GM23338 (cell line): ENCODE measurements at regions not wholly inside any gene's neighbourhood (a gene's known extent, or its start where the extent isn't known, plus 50 kb on each side); places are given as distances from the start of the nearest gene placed in this dataset.

Experiments
- ATAC-seq: fragments of 200-7000 bp; cut with Tn5 transposase; 3 replicates; pipeline ENCODE4 v1.9.1; 2020
- DNase-seq: peaks from one replicate; pipeline ENCODE4 v3.0.0-alpha.2; 2015; ENCODE audit warnings: low spot score
- H2AFZ ChIP-seq: fragments of 200-600 bp; sonication (generic); 2 replicates; pipeline ENCODE4 v1.8.0; 2016; ENCODE audit warnings: antibody characterized with exemption, mild to moderate bottlenecking, moderate library complexity
- H3F3A ChIP-seq: fragments of 200-600 bp; sonication (generic); replicated peaks from 2 replicates; pipeline ENCODE4 v1.8.0; 2017; ENCODE audit warnings: antibody characterized with exemption, mixed run types, low read depth
- H3K27ac ChIP-seq: fragments of 200-600 bp; sonication (generic); 2 replicates; pipeline ENCODE4 v1.6.1; 2016; ENCODE audit warnings: low read depth
- H3K27me3 ChIP-seq: fragments of 200-600 bp; sonication (generic); 2 replicates; pipeline ENCODE4 v1.8.0; 2016; ENCODE audit warnings: mild to moderate bottlenecking, mixed run types, moderate library complexity; ENCODE audit not compliant: insufficient read depth
- H3K36me3 ChIP-seq: fragments of 200-600 bp; sonication (generic); 2 replicates; pipeline ENCODE4 v1.8.0; 2016; ENCODE audit warnings: mild to moderate bottlenecking; ENCODE audit not compliant: insufficient read depth
- H3K4me1 ChIP-seq: fragments of 200-600 bp; sonication (generic); 2 replicates; pipeline ENCODE4 v1.8.0; 2016; ENCODE audit warnings: mild to moderate bottlenecking, moderate library complexity; ENCODE audit not compliant: insufficient read depth
- H3K4me2 ChIP-seq: fragments of 200-600 bp; sonication (generic); 2 replicates; pipeline ENCODE4 v1.7.1; 2017; ENCODE audit warnings: mixed run types
- H3K4me3 ChIP-seq: fragments of 200-600 bp; sonication (generic); 2 replicates; pipeline ENCODE4 v1.6.1; 2016; ENCODE audit warnings: mixed run types
- H3K79me2 ChIP-seq: fragments of 200-600 bp; sonication (generic); replicated peaks from 2 replicates; pipeline ENCODE4 v1.8.0; 2017; ENCODE audit warnings: mild to moderate bottlenecking; ENCODE audit not compliant: insufficient read depth
- H3K9me2 ChIP-seq: fragments of 200-600 bp; sonication (generic); 2 replicates; pipeline ENCODE4 v1.8.0; 2017; ENCODE audit not compliant: insufficient read depth
- H4K20me1 ChIP-seq: fragments of 200-600 bp; sonication (generic); replicated peaks from 2 replicates; pipeline ENCODE4 v1.8.0; 2017; ENCODE audit warnings: mild to moderate bottlenecking; ENCODE audit not compliant: insufficient read depth
- H3K27ac Mint-ChIP-seq: 2 replicates; pipeline ENCODE4 v1.8.0; 2020; ENCODE audit warnings: inconsistent platforms, mild to moderate bottlenecking, moderate library complexity, mixed read lengths
- H3K27me3 Mint-ChIP-seq: 3 replicates; pipeline ENCODE4 v1.8.0; 2022; ENCODE audit warnings: low read depth, mild to moderate bottlenecking, moderate library complexity, mixed read lengths, inconsistent platforms; ENCODE audit not compliant: insufficient read depth, poor library complexity
- H3K36me3 Mint-ChIP-seq: 3 replicates; pipeline ENCODE4 v1.8.0; 2021; ENCODE audit warnings: low read depth, mild to moderate bottlenecking, inconsistent platforms, moderate library complexity, mixed read lengths
- H3K4me1 Mint-ChIP-seq: 3 replicates; pipeline ENCODE4 v1.8.0; 2020; ENCODE audit warnings: mild to moderate bottlenecking, inconsistent platforms, mixed read lengths
- H3K4me3 Mint-ChIP-seq: 3 replicates; pipeline ENCODE4 v1.8.0; 2021; ENCODE audit warnings: moderate library complexity, mild to moderate bottlenecking, inconsistent platforms, mixed read lengths
- H3K9me3 Mint-ChIP-seq: 3 replicates; pipeline ENCODE4 v1.8.0; 2020; ENCODE audit warnings: moderate library complexity, mild to moderate bottlenecking, inconsistent platforms, mixed read lengths
- CREB1 ChIP-seq: fragments of 250-450 bp; sonication (Bioruptor Pico); IDR thresholded peaks from 2 replicates; pipeline ENCODE4 v1.5.0; 2020; ENCODE audit warnings: low read depth, mild to moderate bottlenecking, moderate library complexity
- EZH2 ChIP-seq: fragments of 200-600 bp; sonication (generic); IDR thresholded peaks from one replicate; pipeline ENCODE4 v1.8.0; 2017; ENCODE audit warnings: antibody characterized with exemption, mild to moderate bottlenecking, low read depth; ENCODE audit not compliant: unreplicated experiment
- EZH2phosphoT487 ChIP-seq: fragments of 200-600 bp; sonication (generic); IDR thresholded peaks from one replicate; pipeline ENCODE4 v1.8.1; 2018; ENCODE audit warnings: antibody characterized with exemption; ENCODE audit not compliant: unreplicated experiment
- JUNB ChIP-seq: IDR thresholded peaks from one replicate; pipeline ENCODE4 v1.6.1; 2016; ENCODE audit warnings: antibody characterized with exemption; ENCODE audit not compliant: unreplicated experiment
- NANOG ChIP-seq: IDR thresholded peaks from 2 replicates; pipeline ENCODE4 v1.6.1; 2016; ENCODE audit warnings: antibody characterized with exemption, borderline replicate concordance
- POLR2AphosphoS5 ChIP-seq: IDR thresholded peaks from 2 replicates; pipeline ENCODE4 v1.6.1; 2016; ENCODE audit warnings: antibody characterized with exemption, low read depth
- ZNF114 ChIP-seq: fragments of 250-450 bp; sonication (Bioruptor Pico); IDR thresholded peaks from 2 replicates; pipeline ENCODE4 v1.5.0; 2020; ENCODE audit warnings: mild to moderate bottlenecking, moderate library complexity
- ZNF331 ChIP-seq: fragments of 250-450 bp; sonication (Bioruptor Pico); IDR thresholded peaks from 2 replicates; pipeline ENCODE4 v1.5.0; 2020; ENCODE audit warnings: low read depth, mild to moderate bottlenecking, moderate library complexity
- TF ChIP-seq, protein P1 (sequence below): fragments of 250-450 bp; sonication (Bioruptor Pico); IDR thresholded peaks from 2 replicates; pipeline ENCODE4 v1.5.0; 2020; ENCODE audit warnings: mild to moderate bottlenecking, moderate library complexity
- TF ChIP-seq, protein P2 (sequence below): IDR thresholded peaks from 2 replicates; pipeline ENCODE4 v1.6.1; 2016; ENCODE audit warnings: antibody characterized with exemption
- TF ChIP-seq, protein P3 (sequence below): IDR thresholded peaks from one replicate; pipeline ENCODE4 v1.6.1; 2018; ENCODE audit warnings: antibody characterized with exemption; ENCODE audit not compliant: unreplicated experiment

DNA sequence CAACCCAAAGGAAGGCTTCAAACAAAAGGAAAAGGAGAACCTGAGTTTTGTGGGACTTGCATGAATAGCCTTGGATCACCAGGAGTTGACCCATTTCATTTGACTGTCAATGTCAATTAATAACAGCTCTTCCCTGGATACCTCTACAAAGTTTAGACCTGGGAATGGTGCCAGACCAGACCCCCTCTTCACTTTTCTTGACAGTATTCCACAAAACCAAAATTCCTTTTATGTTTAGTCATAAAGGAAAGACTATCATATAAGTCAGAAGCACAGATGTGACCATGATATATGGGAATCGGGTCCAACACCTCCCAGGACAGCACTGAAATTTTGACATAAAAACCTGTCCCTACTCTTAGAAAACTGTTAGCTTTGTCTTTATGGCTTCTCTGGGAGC lies 191.8 kb downstream of the LYPLAL1 start:
- TF ChIP-seq CREB1 (CRISPR knock-in tag) (no peak), POLR2AphosphoS5 (no peak), NANOG (no peak), ZNF331 (CRISPR knock-in tag) (no peak), EZH2 (no peak), EZH2phosphoT487 (no peak), ZNF114 (no peak), JUNB (no peak)
- TF ChIP-seq, protein P1, sequence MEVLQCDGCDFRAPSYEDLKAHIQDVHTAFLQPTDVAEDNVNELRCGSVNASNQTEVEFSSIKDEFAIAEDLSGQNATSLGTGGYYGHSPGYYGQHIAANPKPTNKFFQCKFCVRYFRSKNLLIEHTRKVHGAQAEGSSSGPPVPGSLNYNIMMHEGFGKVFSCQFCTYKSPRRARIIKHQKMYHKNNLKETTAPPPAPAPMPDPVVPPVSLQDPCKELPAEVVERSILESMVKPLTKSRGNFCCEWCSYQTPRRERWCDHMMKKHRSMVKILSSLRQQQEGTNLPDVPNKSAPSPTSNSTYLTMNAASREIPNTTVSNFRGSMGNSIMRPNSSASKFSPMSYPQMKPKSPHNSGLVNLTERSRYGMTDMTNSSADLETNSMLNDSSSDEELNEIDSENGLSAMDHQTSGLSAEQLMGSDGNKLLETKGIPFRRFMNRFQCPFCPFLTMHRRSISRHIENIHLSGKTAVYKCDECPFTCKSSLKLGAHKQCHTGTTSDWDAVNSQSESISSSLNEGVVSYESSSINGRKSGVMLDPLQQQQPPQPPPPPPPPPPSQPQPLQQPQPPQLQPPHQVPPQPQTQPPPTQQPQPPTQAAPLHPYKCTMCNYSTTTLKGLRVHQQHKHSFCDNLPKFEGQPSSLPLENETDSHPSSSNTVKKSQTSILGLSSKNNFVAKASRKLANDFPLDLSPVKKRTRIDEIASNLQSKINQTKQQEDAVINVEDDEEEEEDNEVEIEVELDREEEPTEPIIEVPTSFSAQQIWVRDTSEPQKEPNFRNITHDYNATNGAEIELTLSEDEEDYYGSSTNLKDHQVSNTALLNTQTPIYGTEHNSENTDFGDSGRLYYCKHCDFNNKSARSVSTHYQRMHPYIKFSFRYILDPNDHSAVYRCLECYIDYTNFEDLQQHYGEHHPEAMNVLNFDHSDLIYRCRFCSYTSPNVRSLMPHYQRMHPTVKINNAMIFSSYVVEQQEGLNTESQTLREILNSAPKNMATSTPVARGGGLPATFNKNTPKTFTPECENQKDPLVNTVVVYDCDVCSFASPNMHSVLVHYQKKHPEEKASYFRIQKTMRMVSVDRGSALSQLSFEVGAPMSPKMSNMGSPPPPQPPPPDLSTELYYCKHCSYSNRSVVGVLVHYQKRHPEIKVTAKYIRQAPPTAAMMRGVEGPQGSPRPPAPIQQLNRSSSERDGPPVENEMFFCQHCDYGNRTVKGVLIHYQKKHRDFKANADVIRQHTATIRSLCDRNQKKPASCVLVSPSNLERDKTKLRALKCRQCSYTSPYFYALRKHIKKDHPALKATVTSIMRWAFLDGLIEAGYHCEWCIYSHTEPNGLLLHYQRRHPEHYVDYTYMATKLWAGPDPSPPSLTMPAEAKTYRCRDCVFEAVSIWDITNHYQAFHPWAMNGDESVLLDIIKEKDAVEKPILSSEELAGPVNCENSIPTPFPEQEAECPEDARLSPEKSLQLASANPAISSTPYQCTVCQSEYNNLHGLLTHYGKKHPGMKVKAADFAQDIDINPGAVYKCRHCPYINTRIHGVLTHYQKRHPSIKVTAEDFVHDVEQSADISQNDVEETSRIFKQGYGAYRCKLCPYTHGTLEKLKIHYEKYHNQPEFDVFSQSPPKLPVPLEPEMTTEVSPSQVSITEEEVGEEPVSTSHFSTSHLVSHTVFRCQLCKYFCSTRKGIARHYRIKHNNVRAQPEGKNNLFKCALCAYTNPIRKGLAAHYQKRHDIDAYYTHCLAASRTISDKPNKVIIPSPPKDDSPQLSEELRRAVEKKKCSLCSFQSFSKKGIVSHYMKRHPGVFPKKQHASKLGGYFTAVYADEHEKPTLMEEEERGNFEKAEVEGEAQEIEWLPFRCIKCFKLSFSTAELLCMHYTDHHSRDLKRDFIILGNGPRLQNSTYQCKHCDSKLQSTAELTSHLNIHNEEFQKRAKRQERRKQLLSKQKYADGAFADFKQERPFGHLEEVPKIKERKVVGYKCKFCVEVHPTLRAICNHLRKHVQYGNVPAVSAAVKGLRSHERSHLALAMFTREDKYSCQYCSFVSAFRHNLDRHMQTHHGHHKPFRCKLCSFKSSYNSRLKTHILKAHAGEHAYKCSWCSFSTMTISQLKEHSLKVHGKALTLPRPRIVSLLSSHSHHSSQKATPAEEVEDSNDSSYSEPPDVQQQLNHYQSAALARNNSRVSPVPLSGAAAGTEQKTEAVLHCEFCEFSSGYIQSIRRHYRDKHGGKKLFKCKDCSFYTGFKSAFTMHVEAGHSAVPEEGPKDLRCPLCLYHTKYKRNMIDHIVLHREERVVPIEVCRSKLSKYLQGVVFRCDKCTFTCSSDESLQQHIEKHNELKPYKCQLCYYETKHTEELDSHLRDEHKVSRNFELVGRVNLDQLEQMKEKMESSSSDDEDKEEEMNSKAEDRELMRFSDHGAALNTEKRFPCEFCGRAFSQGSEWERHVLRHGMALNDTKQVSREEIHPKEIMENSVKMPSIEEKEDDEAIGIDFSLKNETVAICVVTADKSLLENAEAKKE, result no peak
- TF ChIP-seq, protein P2, sequence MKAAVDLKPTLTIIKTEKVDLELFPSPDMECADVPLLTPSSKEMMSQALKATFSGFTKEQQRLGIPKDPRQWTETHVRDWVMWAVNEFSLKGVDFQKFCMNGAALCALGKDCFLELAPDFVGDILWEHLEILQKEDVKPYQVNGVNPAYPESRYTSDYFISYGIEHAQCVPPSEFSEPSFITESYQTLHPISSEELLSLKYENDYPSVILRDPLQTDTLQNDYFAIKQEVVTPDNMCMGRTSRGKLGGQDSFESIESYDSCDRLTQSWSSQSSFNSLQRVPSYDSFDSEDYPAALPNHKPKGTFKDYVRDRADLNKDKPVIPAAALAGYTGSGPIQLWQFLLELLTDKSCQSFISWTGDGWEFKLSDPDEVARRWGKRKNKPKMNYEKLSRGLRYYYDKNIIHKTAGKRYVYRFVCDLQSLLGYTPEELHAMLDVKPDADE, result no peak
- TF ChIP-seq, protein P3, sequence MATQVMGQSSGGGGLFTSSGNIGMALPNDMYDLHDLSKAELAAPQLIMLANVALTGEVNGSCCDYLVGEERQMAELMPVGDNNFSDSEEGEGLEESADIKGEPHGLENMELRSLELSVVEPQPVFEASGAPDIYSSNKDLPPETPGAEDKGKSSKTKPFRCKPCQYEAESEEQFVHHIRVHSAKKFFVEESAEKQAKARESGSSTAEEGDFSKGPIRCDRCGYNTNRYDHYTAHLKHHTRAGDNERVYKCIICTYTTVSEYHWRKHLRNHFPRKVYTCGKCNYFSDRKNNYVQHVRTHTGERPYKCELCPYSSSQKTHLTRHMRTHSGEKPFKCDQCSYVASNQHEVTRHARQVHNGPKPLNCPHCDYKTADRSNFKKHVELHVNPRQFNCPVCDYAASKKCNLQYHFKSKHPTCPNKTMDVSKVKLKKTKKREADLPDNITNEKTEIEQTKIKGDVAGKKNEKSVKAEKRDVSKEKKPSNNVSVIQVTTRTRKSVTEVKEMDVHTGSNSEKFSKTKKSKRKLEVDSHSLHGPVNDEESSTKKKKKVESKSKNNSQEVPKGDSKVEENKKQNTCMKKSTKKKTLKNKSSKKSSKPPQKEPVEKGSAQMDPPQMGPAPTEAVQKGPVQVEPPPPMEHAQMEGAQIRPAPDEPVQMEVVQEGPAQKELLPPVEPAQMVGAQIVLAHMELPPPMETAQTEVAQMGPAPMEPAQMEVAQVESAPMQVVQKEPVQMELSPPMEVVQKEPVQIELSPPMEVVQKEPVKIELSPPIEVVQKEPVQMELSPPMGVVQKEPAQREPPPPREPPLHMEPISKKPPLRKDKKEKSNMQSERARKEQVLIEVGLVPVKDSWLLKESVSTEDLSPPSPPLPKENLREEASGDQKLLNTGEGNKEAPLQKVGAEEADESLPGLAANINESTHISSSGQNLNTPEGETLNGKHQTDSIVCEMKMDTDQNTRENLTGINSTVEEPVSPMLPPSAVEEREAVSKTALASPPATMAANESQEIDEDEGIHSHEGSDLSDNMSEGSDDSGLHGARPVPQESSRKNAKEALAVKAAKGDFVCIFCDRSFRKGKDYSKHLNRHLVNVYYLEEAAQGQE, result no peak

More for the DNA sequence above, 191.8 kb downstream of the LYPLAL1 start:
- Mint-ChIP-seq H3K4me1 (no peaks in the 10 kb centered on the region), H3K36me3 (no peaks in the 10 kb centered on the region), H3K27ac (no peak overlapping the region), H3K4me3 (no peak overlapping the region), H3K9me3 (no peaks in the 10 kb centered on the region), H3K27me3 (no peaks in the 10 kb centered on the region)
- H3K4me3 ChIP-seq, result no peak overlapping the region
- no peaks in the 10 kb centered on the region for H3F3A ChIP-seq
- ATAC-seq (no peak), DNase-seq (no peak)
- H3K4me2 ChIP-seq, result no peak overlapping the region
- H4K20me1 ChIP-seq, result no peaks in the 10 kb centered on the region
- H2AFZ ChIP-seq, result no peak overlapping the region
- no peaks in the 10 kb centered on the region for H3K4me1 ChIP-seq
- no peaks in the 10 kb centered on the region for H3K36me3 ChIP-seq
- H3K79me2 ChIP-seq, result no peaks in the 10 kb centered on the region
- no peaks in the 10 kb centered on the region for H3K9me2 ChIP-seq
- no peaks in the 10 kb centered on the region for H3K27me3 ChIP-seq
- no peak overlapping the region for H3K27ac ChIP-seq
